ENCODE measurements at regions not wholly inside any gene's neighbourhood (a gene's known extent, or its start where the extent isn't known, plus 50 kb on each side); places are given as distances from the start of the nearest gene placed in this dataset.

DNA sequence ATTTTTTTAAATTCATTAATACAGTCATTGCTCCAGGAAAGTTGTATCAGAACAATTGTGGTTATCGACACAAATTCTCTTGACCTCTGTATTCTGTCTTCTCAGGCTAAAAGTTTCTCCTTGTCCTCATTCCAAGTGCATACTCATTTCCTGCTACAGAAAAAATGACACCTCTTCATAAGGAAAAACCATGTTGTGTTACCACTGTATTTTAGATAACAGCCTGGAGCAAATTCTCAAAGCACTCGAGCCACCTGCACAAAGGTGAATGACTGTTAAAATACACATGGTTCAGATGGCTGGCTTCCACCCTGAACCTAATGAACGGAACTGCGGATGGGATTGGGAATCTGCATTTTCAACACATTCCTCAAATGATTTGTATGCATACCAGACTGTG lies 586.5 kb downstream of the EPHA4 start:
- no peak for TF ChIP-seq CTCF (IDR thresholded peaks at IDR 0.05)
- no peak for TF ChIP-seq POLR2A (IDR thresholded peaks at IDR 0.05)
